RWPE2 (cell line): ENCODE measurements at regions not wholly inside any gene's neighbourhood (a gene's known extent, or its start where the extent isn't known, plus 50 kb on each side); places are given as distances from the start of the nearest gene placed in this dataset.
A peak's percentile ranks its signal among the peaks of the same experiment; 100 is the strongest.

Source experiments
- ATAC-seq: fragments of 200-7000 bp; cut with Tn5 transposase; 3 replicates; pipeline ENCODE4 v1.9.1; 2021; ENCODE audit warnings: low read depth
- DNase-seq: peaks from one replicate; pipeline ENCODE4 v3.0.0-alpha.2; 2020; ENCODE audit warnings: low spot score
- H3K27ac ChIP-seq: fragments of 450-650 bp; 2 replicates; pipeline ENCODE4 v1.5.1; 2017; ENCODE audit warnings: mild to moderate bottlenecking; ENCODE audit not compliant: poor library complexity, severe bottlenecking
- H3K27me3 ChIP-seq: fragments of 250-450 bp; sonication (Bioruptor Pico); 2 replicates; pipeline ENCODE4 v1.5.1; 2021; ENCODE audit warnings: mild to moderate bottlenecking, moderate library complexity; ENCODE audit not compliant: insufficient read depth, poor library complexity, severe bottlenecking
- H3K36me3 ChIP-seq: fragments of 250-450 bp; sonication (Bioruptor Pico); 2 replicates; pipeline ENCODE4 v1.5.1; 2020; ENCODE audit warnings: low read depth, mild to moderate bottlenecking, moderate library complexity
- H3K4me1 ChIP-seq: fragments of 250-450 bp; sonication (Bioruptor Pico); 2 replicates; pipeline ENCODE4 v1.5.1; 2021; ENCODE audit warnings: mild to moderate bottlenecking, moderate library complexity; ENCODE audit not compliant: insufficient read depth, poor library complexity, severe bottlenecking
- H3K4me3 ChIP-seq: fragments of 250-450 bp; sonication (Bioruptor Pico); 2 replicates; pipeline ENCODE4 v1.5.1; 2021; ENCODE audit warnings: mild to moderate bottlenecking, moderate library complexity; ENCODE audit not compliant: severe bottlenecking
- H3K9me3 ChIP-seq: fragments of 250-450 bp; sonication (Bioruptor Pico); 2 replicates; pipeline ENCODE4 v1.5.1; 2021; ENCODE audit warnings: mild to moderate bottlenecking, moderate library complexity; ENCODE audit not compliant: severe bottlenecking
- TF ChIP-seq, protein P1 (sequence below): fragments of 450-650 bp; IDR thresholded peaks from one replicate; pipeline ENCODE4 v1.5.1; 2017; ENCODE audit warnings: mild to moderate bottlenecking, moderate library complexity; ENCODE audit not compliant: poor library complexity, severe bottlenecking

DNA sequence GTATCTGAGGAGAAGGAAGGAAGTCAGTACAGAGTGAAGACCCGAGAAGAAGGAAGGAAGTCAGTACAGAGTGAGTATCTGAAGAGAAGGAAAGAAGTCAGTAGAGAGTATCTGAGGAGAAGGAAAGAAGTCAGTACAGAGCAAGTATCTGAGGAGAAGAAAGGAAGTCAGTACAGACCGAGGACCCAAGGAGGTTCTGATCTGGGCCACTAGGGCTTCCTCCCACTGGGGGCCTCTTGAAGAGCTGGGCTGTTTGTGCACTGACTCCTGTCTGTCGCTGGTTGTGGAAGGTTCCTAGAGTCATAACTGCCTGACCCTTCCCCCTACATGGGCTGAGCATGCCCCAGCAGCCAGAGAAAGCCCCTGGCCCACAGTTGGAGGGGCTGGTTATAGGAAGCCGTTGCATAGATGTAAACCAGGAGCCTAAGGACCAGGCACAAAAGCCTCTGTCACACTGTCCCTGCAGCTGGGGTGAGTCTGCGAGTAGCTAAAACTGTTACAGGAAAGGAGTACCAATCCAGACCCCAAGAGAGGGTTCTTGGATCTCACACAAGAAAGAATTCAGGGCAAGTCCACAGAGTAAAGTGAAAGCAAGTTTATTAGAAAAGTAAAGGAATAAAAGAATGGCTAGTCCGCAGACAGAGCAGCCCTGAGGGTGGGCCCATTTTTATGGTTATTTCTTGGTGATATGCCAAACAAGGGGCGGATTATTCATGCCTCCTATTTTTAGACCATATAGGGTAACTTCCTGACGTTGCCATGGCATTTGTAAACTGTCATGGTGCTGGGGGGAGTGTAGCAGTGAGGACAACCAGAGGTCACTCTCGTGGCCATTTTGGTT, 395.9 kb downstream of the PREX1 start:
- H3K27ac ChIP-seq, result no peak overlapping the region
- TF ChIP-seq, protein P1, sequence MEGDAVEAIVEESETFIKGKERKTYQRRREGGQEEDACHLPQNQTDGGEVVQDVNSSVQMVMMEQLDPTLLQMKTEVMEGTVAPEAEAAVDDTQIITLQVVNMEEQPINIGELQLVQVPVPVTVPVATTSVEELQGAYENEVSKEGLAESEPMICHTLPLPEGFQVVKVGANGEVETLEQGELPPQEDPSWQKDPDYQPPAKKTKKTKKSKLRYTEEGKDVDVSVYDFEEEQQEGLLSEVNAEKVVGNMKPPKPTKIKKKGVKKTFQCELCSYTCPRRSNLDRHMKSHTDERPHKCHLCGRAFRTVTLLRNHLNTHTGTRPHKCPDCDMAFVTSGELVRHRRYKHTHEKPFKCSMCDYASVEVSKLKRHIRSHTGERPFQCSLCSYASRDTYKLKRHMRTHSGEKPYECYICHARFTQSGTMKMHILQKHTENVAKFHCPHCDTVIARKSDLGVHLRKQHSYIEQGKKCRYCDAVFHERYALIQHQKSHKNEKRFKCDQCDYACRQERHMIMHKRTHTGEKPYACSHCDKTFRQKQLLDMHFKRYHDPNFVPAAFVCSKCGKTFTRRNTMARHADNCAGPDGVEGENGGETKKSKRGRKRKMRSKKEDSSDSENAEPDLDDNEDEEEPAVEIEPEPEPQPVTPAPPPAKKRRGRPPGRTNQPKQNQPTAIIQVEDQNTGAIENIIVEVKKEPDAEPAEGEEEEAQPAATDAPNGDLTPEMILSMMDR, result no peak

DNA sequence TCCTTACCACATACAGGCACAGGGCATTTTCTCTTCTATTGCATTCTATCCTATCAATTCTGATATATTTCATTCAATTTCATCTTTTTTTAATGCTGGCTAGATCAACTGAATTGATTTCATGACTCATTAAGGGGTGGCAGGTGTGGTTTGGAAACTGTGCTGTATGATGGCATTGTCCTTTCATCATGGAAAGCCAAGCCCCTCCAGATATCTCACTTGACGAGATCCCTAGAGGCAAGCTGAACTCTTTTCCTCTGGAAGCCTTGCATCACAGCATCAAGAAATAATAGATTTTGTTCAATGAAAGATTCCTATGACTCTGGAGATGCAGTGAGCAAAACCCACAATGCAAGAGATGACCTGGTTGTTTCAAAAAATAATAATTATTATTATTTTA, 401.2 kb downstream of the PREX1 start:
- peaks cover 3% of the 10 kb centered on the region for H3K27me3 ChIP-seq
- no peak overlapping the region for H3K27ac ChIP-seq
- no peaks in the 10 kb centered on the region for H3K36me3 ChIP-seq
- DNase-seq (peak; percentile 7), ATAC-seq (no peak)
- no peaks in the 10 kb centered on the region for H3K4me1 ChIP-seq
- H3K9me3 ChIP-seq, result no peaks in the 10 kb centered on the region
- H3K4me3 ChIP-seq, result no peak overlapping the region
- TF ChIP-seq, protein P1, result no peak

More for the DNA sequence above, 395.9 kb downstream of the PREX1 start:
- DNase-seq, result peak; percentile 59
- peak; percentile 71 for ATAC-seq
- H3K9me3 ChIP-seq, result no peaks in the 10 kb centered on the region
- H3K4me3 ChIP-seq, result no peak overlapping the region
- no peaks in the 10 kb centered on the region for H3K36me3 ChIP-seq
- peaks cover 3% of the 10 kb centered on the region for H3K27me3 ChIP-seq
- peaks cover 2% of the 10 kb centered on the region for H3K4me1 ChIP-seq

DNA sequence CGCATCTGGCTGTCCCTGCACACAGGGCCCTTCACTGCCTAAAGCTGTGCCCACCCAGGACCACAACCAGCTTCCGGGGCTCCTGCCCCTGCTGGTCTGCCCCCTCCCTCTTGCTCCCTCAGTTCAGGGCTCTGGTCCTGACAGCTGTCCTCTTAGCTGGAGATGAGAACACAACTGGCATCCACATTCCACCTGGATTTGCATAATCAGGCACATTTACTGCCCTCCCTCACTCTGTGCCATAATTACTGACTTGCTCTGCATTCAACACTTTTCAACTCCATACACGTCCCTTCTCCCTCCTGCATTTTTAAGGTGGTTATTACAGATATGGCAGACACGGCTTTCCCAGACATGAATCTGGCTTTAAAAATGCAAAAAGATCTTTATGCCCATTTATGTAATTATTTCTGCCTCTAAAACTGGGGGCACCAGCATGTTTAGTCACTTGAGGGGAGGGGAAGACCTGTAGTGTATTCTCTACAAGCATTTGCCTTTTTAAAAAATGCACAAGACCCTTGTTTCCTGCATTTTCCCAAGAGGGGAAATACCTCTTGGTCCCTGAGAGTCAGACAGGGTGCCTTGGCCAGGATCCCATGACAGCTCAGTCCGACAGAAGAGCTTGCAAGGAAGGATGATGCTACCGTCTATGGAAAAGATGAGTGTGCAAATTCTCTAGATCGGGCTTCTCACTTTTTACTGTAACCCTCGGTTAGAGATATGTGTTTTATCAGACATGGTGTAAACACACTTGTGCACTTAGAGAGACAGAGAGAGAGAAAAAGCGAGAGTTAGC, 401.8 kb downstream of the PREX1 start:
- TF ChIP-seq, protein P1, result no peak
- H3K36me3 ChIP-seq, result no peaks in the 10 kb centered on the region
- H3K27ac ChIP-seq, result no peak overlapping the region
- ATAC-seq (no peak), DNase-seq (peak; percentile 38)
- no peaks in the 10 kb centered on the region for H3K9me3 ChIP-seq
- no peak overlapping the region for H3K4me3 ChIP-seq
- H3K4me1 ChIP-seq, result no peaks in the 10 kb centered on the region
- H3K27me3 ChIP-seq, result peaks cover 3% of the 10 kb centered on the region

DNA sequence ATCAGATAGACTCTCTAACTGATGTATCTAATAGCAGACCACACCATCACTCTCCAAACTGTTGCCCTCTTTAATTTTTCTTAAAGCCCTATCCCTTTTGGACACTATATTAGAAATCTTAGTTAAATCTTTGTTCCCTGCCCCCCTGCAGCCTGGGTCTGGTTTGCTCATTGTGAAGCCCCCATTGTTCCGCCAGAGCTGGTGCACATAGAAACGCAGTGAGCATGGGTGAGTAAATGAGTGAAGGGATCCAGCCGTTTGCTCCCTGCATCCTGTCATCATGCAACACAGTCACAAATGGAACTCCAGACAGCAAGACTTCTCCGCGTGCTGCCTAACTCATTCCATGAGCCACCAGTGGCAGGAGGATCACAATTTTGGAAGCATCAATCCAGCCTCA, 402.5 kb downstream of the PREX1 start:
- Histone ChIP-seq H3K4me1 (no peaks in the 10 kb centered on the region), H3K4me3 (no peak overlapping the region), H3K9me3 (no peaks in the 10 kb centered on the region), H3K27me3 (peaks cover 3% of the 10 kb centered on the region), H3K27ac (no peak overlapping the region), H3K36me3 (no peaks in the 10 kb centered on the region)
- no peak for ATAC-seq
- TF ChIP-seq, protein P1, result no peak
- no peak for DNase-seq
